GM10248 (cell line): ENCODE measurements at regions not wholly inside any gene's neighbourhood (a gene's known extent, or its start where the extent isn't known, plus 50 kb on each side); places are given as distances from the start of the nearest gene placed in this dataset.

Experiments
- CTCF ChIA-PET: fragments of 300-600 bp; sonication (Branson Sonifier 250); formaldehyde crosslinking; extraction: SDS; loops from one replicate; lab custom pipeline; 2021; ENCODE audit warnings: antibody characterized with exemption; lab: Yijun Ruan, JAX
- POLR2A ChIA-PET: fragments of 350-650 bp; sonication (Branson Sonifier 250); formaldehyde crosslinking; extraction: SDS; loops from one replicate; lab custom pipeline; 2020; ENCODE audit warnings: antibody characterized with exemption; lab: Yijun Ruan, JAX
- DNase-seq: peaks from one replicate; pipeline ENCODE4 v3.0.0; 2012; ENCODE audit errors: extremely low spot score
- CTCF ChIP-seq: IDR thresholded peaks from 2 replicates; pipeline ENCODE4 v1.5.1; 2012; ENCODE audit warnings: mild to moderate bottlenecking, low read depth; ENCODE audit errors: extremely low read depth, missing control alignments, control extremely low read depth

GRCh38 chr21:33162436-33162951 is 67.2 kb upstream of the IFNAR2 start:
- ChIA-PET POLR2A (no interaction called here), CTCF (interaction anchor here (1.0 to 1.3 kb wide), 2 partner anchors 12 to 35 kb away, joined by 3 read pairs; no protein-coding TSS in a partner anchor)
- DNase-seq: no peak
- TF ChIP-seq CTCF: no peak

GRCh38 chr21:33168886-33169285 is 60.9 kb upstream of the IFNAR2 start:
- no peak for DNase-seq
- ChIA-PET CTCF (interaction anchor here (1.3 kb wide), 1 partner anchor 17 kb away, joined by 4 read pairs; no protein-coding TSS in a partner anchor), POLR2A (no interaction called here)
- no peak for TF ChIP-seq CTCF

- TF ChIP-seq CTCF: no peak
- ChIA-PET POLR2A (no interaction called here), CTCF (interaction anchor here (1.3 kb wide), 1 partner anchor 17 kb away, joined by 4 read pairs; no protein-coding TSS in a partner anchor)
- DNase-seq: peak; percentile 44
Observed at GRCh38 chr21:33169359-33169758, 60.4 kb upstream of the IFNAR2 start.

GRCh38 chr21:33171616-33172169 is 58.0 kb upstream of the IFNAR2 start:
- CTCF ChIA-PET: interaction anchor here (1.1 kb wide), 1 partner anchor 75 kb away, joined by 3 read pairs; no protein-coding TSS in a partner anchor
- TF ChIP-seq CTCF: no peak
- POLR2A ChIA-PET: no interaction called here
- DNase-seq: no peak

GRCh38 chr21:33174756-33175155 is 55.0 kb upstream of the IFNAR2 start:
- POLR2A ChIA-PET: no interaction called here
- CTCF ChIA-PET: no interaction called here
- no peak for DNase-seq
- no peak for TF ChIP-seq CTCF
